ENCODE measurements at regions not wholly inside any gene's neighbourhood (a gene's known extent, or its start where the extent isn't known, plus 50 kb on each side); places are given as distances from the start of the nearest gene placed in this dataset.

DNA sequence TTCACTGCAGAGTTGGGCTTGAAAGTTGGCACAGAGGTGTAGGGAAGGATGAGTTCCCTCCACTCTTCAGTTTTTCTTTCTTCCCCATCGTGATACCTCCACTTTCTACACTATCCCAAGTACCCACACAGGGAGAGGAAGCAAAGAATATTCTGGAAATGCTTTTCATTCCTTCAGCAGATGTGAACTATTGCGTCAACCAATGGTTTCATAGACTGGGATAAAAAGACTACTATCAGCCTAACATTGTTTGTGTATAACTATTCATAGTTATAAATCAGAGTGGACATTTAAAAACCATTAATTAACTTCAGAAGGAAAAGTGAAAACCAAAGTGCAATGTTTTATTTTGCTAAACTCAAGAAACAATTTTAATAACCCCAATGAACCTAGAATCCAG is 63.6 kb upstream of the MAMDC2 start:
- ATAC-seq (no peak), DNase-seq (no peak)
- Mint-ChIP-seq H3K4me3 (no peak overlapping the region), H3K4me1 (no peaks in the 10 kb centered on the region), H3K9me3 (no peaks in the 10 kb centered on the region), H3K27ac (no peak overlapping the region), H3K27me3 (ENCODE audit: low read depth in 2 of 2) (peaks cover 8 to 12% of the 10 kb centered on the region in 2 donors), H3K36me3 (no peaks in the 10 kb centered on the region)
- Histone ChIP-seq H3K4me3 (ENCODE audit: low read length) (no peak overlapping the region), H3K27me3 (ENCODE audit: control insufficient read depth, insufficient read depth, low read length) (no peaks in the 10 kb centered on the region), H3K9me3 (ENCODE audit: control insufficient read depth, insufficient read depth, low read length) (no peaks in the 10 kb centered on the region), H3K4me1 (ENCODE audit: control insufficient read depth, insufficient read depth, low read length) (no peaks in the 10 kb centered on the region), H3K36me3 (ENCODE audit: control insufficient read depth, insufficient read depth, low read length) (no peaks in the 10 kb centered on the region), H3K27ac (ENCODE audit: low read length) (no peak overlapping the region)
- intact Hi-C loops (cut with micrococcal nuclease): no loop called here
- TF ChIP-seq, protein P1, sequence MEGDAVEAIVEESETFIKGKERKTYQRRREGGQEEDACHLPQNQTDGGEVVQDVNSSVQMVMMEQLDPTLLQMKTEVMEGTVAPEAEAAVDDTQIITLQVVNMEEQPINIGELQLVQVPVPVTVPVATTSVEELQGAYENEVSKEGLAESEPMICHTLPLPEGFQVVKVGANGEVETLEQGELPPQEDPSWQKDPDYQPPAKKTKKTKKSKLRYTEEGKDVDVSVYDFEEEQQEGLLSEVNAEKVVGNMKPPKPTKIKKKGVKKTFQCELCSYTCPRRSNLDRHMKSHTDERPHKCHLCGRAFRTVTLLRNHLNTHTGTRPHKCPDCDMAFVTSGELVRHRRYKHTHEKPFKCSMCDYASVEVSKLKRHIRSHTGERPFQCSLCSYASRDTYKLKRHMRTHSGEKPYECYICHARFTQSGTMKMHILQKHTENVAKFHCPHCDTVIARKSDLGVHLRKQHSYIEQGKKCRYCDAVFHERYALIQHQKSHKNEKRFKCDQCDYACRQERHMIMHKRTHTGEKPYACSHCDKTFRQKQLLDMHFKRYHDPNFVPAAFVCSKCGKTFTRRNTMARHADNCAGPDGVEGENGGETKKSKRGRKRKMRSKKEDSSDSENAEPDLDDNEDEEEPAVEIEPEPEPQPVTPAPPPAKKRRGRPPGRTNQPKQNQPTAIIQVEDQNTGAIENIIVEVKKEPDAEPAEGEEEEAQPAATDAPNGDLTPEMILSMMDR (IDR thresholded peaks at IDR 0.05): no peak
- 50% methylated on average over 1 of the region's 2 CpGs for WGBS (ENCODE audit: insufficient coverage)

DNA sequence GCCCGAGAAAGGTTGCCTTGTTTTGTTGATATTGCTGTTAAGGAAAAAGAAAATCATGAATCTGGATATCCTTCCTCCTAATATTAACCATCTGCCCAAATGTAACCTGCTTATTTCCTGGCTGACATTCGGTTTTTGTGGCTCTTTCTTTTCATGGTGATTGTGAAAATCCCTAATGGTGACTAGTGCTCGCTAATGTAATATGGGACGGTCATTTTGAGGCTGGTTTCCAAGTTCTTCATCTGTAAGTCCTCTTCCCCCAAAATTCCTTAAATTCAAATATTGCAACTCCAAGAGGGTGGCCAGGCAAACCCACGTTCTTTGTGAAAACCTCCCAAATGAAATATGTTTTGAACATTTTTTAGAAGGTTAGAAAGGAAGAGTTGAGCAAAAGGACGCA is 63.1 kb upstream of the MAMDC2 start:
- intact Hi-C loops (cut with micrococcal nuclease): no loop called here
- Histone ChIP-seq H3K9me3 (ENCODE audit: control insufficient read depth, insufficient read depth, low read length) (no peaks in the 10 kb centered on the region), H3K27me3 (ENCODE audit: control insufficient read depth, insufficient read depth, low read length) (no peaks in the 10 kb centered on the region), H3K36me3 (ENCODE audit: control insufficient read depth, insufficient read depth, low read length) (no peaks in the 10 kb centered on the region), H3K4me3 (ENCODE audit: low read length) (no peak overlapping the region), H3K27ac (ENCODE audit: low read length) (no peak overlapping the region), H3K4me1 (ENCODE audit: control insufficient read depth, insufficient read depth, low read length) (no peaks in the 10 kb centered on the region)
- Mint-ChIP-seq H3K9me3 (no peaks in the 10 kb centered on the region), H3K36me3 (no peaks in the 10 kb centered on the region), H3K4me1 (no peaks in the 10 kb centered on the region), H3K27ac (no peak overlapping the region), H3K4me3 (no peak overlapping the region), H3K27me3 (ENCODE audit: low read depth in 2 of 2) (peaks cover 6 to 12% of the 10 kb centered on the region in 2 donors)
- DNase-seq (no peak), ATAC-seq (no peak)
- TF ChIP-seq, protein P1 (IDR thresholded peaks at IDR 0.05): no peak
- WGBS (ENCODE audit: insufficient coverage): 86% methylated on average over 4 of the region's 6 CpGs

DNA sequence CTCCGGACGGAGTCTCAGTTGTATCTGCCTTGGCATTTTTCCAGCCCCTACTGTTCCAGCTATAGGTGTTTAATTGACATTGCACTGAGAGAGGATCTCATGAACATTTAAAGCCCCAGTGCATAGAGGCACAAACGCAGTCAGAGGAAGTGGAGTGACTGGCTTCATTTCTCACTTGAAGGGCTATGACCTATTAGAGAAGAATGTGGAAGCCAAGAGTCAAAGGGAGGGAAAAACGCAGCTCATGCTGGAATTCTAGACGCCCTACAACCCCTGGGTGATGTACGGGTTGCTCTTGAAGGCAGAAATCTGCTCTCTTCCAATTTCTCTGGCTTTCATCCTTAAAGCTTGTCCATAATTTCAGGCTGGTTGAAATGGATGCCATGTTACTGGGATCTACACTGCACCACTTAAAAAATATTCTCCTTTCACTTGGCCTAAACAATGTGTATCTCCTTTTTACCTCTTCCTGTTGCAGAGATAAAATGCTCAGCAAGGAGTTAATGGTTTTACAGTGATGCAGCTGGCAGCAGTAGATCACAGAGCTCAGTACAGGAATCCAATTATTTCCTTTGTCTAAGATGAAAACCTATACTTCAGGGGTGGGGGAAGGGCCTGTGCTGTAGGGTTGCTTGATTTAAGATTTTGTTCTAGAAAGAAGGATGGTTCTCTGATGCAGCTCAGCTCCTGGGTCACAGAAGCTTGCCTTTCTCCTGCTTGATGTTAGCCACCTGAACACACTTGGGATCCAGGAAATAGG is 61.8 kb upstream of the MAMDC2 start:
- Histone ChIP-seq H3K9me3 (ENCODE audit: control insufficient read depth, insufficient read depth, low read length) (no peaks in the 10 kb centered on the region), H3K27me3 (ENCODE audit: control insufficient read depth, insufficient read depth, low read length) (no peaks in the 10 kb centered on the region), H3K4me3 (ENCODE audit: low read length) (no peak overlapping the region), H3K36me3 (ENCODE audit: control insufficient read depth, insufficient read depth, low read length) (no peaks in the 10 kb centered on the region), H3K27ac (ENCODE audit: low read length) (no peak overlapping the region), H3K4me1 (ENCODE audit: control insufficient read depth, insufficient read depth, low read length) (no peaks in the 10 kb centered on the region)
- no peak overlapping the region for H3K27ac Mint-ChIP-seq
- TF ChIP-seq, protein P1 (IDR thresholded peaks at IDR 0.05): no peak
- intact Hi-C loops (cut with micrococcal nuclease): no loop called here
- no peaks in the 10 kb centered on the region for H3K9me3 Mint-ChIP-seq
- no peak overlapping the region for H3K4me3 Mint-ChIP-seq
- ATAC-seq: no peak
- H3K27me3 Mint-ChIP-seq (ENCODE audit: low read depth in 2 of 2): peaks cover 2 to 12% of the 10 kb centered on the region in 2 donors
- no peaks in the 10 kb centered on the region for H3K4me1 Mint-ChIP-seq
- no peaks in the 10 kb centered on the region for H3K36me3 Mint-ChIP-seq
- no peak for DNase-seq
- 83% methylated on average over 5 of the region's 6 CpGs for WGBS (ENCODE audit: insufficient coverage)

DNA sequence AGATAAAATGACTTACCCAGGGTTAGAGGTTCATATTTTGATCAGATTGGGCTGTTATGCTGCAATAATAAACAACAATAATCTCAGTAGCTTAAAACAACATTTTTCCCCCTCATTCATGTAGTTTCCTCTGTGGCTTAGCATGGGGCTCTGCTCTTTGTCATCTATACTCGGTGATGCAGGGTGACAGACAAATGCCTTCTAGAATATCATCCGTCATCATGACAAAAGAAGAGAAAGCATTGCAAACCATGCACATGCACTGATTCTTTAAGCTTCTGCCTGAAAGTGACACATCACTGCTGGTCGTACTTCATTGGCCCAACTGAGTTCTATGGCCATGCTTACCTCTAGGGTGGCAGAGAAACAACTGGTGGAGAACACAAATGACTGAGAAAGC is 58.8 kb upstream of the MAMDC2 start:
- no peaks in the 10 kb centered on the region for H3K27me3 ChIP-seq (ENCODE audit: control insufficient read depth, insufficient read depth, low read length)
- DNase-seq (no peak), ATAC-seq (no peak)
- Mint-ChIP-seq H3K36me3 (no peaks in the 10 kb centered on the region), H3K9me3 (no peaks in the 10 kb centered on the region), H3K27ac (no peak overlapping the region), H3K4me1 (no peaks in the 10 kb centered on the region), H3K4me3 (no peak overlapping the region), H3K27me3 (ENCODE audit: low read depth in 2 of 2) (peaks cover 2 to 12% of the 10 kb centered on the region in 2 donors)
- H3K4me3 ChIP-seq (ENCODE audit: low read length): no peak overlapping the region
- H3K9me3 ChIP-seq (ENCODE audit: control insufficient read depth, insufficient read depth, low read length): no peaks in the 10 kb centered on the region
- TF ChIP-seq, protein P1 (IDR thresholded peaks at IDR 0.05): no peak
- H3K36me3 ChIP-seq (ENCODE audit: control insufficient read depth, insufficient read depth, low read length): no peaks in the 10 kb centered on the region
- intact Hi-C loops (cut with micrococcal nuclease): no loop called here
- WGBS (ENCODE audit: insufficient coverage): 81% methylated on average over 3 of the region's 3 CpGs
- no peaks in the 10 kb centered on the region for H3K4me1 ChIP-seq (ENCODE audit: control insufficient read depth, insufficient read depth, low read length)
- H3K27ac ChIP-seq (ENCODE audit: low read length): no peak overlapping the region
